CD4-positive, alpha-beta T cell (primary cell): ENCODE measurements at regions not wholly inside any gene's neighbourhood (a gene's known extent, or its start where the extent isn't known, plus 50 kb on each side); places are given as distances from the start of the nearest gene placed in this dataset.

Source experiments
- ATAC-seq: fragments of 200-7000 bp; cut with Tn5 transposase; one replicate; pipeline ENCODE4 v1.10.0; 2022; ENCODE audit warnings: mild to moderate bottlenecking; ENCODE audit not compliant: poor library complexity
- CTCF ChIA-PET: fragments of 350-600 bp; sonication (Branson Sonifier 250); formaldehyde crosslinking; loops from one replicate; lab custom pipeline; 2021; ENCODE audit warnings: antibody characterized with exemption, inconsistent platforms; lab: Charles Lee
- POLR2A ChIA-PET: fragments of 350-600 bp; sonication (Branson Sonifier 250); formaldehyde crosslinking; loops from one replicate; lab custom pipeline; 2021; ENCODE audit warnings: antibody characterized with exemption, inconsistent platforms; lab: Charles Lee
- DNase-seq, 14 experiments: peaks; one replicate each; pipeline ENCODE4 v3.0.0-alpha.2; 2013 to 2020; ENCODE audit warnings: mixed read lengths in 2 of 14
- H3K27ac ChIP-seq, 2 donors: one replicate each; pipeline versions ENCODE4 v1.5.1 to v1.7.0; 2013; ENCODE audit warnings: low read length in 2 of 2, low read depth in 1 of 2, mild to moderate bottlenecking in 1 of 2
- H3K27me3 ChIP-seq, 2 experiments: 1 replicate in 1 of 2; 2 replicates in 1 of 2; pipeline versions ENCODE4 v1.6.1 to v1.7.0; 2013; ENCODE audit warnings: low read length in 2 of 2, control low read depth in 1 of 2, mild to moderate bottlenecking in 1 of 2, moderate library complexity in 1 of 2; ENCODE audit not compliant: insufficient read depth in 2 of 2, control insufficient read depth in 1 of 2
- H3K36me3 ChIP-seq: one replicate; pipeline ENCODE4 v1.6.1; 2013; ENCODE audit warnings: low read length, control low read depth; ENCODE audit not compliant: insufficient read depth
- H3K4me1 ChIP-seq: one replicate; pipeline ENCODE4 v1.6.1; 2013; ENCODE audit warnings: low read length, control low read depth; ENCODE audit not compliant: insufficient read depth
- H3K4me3 ChIP-seq: one replicate; pipeline ENCODE4 v1.5.1; 2013; ENCODE audit warnings: mild to moderate bottlenecking, low read length, moderate library complexity
- H3K9me3 ChIP-seq, 2 experiments: 1 replicate in 1 of 2; 2 replicates in 1 of 2; pipeline versions ENCODE4 v1.6.1 to v1.7.0; 2013; ENCODE audit warnings: low read length in 2 of 2, mild to moderate bottlenecking in 2 of 2, control low read depth in 1 of 2, moderate library complexity in 1 of 2; ENCODE audit not compliant: control insufficient read depth in 1 of 2, insufficient read depth in 1 of 2
- H3K27ac Mint-ChIP-seq: one replicate; pipeline ENCODE4 v1.8.0; 2020; ENCODE audit warnings: mixed read lengths
- H3K27me3 Mint-ChIP-seq: one replicate; pipeline ENCODE4 v1.8.0; 2021; ENCODE audit warnings: mixed read lengths
- H3K36me3 Mint-ChIP-seq: one replicate; pipeline ENCODE4 v1.8.0; 2021; ENCODE audit warnings: low read depth, mixed read lengths
- H3K4me1 Mint-ChIP-seq: one replicate; pipeline ENCODE4 v1.8.0; 2021; ENCODE audit warnings: low read depth, mixed read lengths
- H3K4me3 Mint-ChIP-seq: one replicate; pipeline ENCODE4 v1.8.0; 2020; ENCODE audit warnings: mild to moderate bottlenecking, mixed read lengths
- H3K9me3 Mint-ChIP-seq: one replicate; pipeline ENCODE4 v1.8.0; 2020; ENCODE audit warnings: mixed read lengths
- CTCF ChIP-seq: fragments of 200-600 bp; IDR thresholded peaks from one replicate; pipeline ENCODE4 v1.8.0; 2022; ENCODE audit warnings: antibody characterized with exemption, mild to moderate bottlenecking
- intact Hi-C, 2 experiments: fragments of 100-400 bp; cut with DNase I in 1 of 2; cut with micrococcal nuclease in 1 of 2; formaldehyde crosslinking; loops; one replicate each; pipeline versions ENCODE4 v1.15.1 to v1.9.0; 2023 to 2025; cut with DNase I, micrococcal nuclease

GRCh38 chr4:24743206-24743605 is 52.2 kb upstream of the SOD3 start:
- peaks cover 3% of the 10 kb centered on the region for H3K27me3 Mint-ChIP-seq
- H3K27me3 ChIP-seq, result no peaks in the 10 kb centered on the region
- H3K4me1 ChIP-seq, result no peaks in the 10 kb centered on the region
- TF ChIP-seq CTCF, result no peak
- CTCF ChIA-PET, result no interaction called here
- H3K9me3 Mint-ChIP-seq, result peaks cover 2% of the 10 kb centered on the region
- DNase-seq (no peak), ATAC-seq (no peak)
- H3K27ac Mint-ChIP-seq, result no peak overlapping the region
- peaks cover 0 to 3% of the 10 kb centered on the region in 2 experiments for H3K9me3 ChIP-seq
- H3K36me3 Mint-ChIP-seq, result no peaks in the 10 kb centered on the region
- no peak overlapping the region for H3K27ac ChIP-seq
- POLR2A ChIA-PET, result no interaction called here
- H3K36me3 ChIP-seq, result no peaks in the 10 kb centered on the region
- no peak overlapping the region for H3K4me3 ChIP-seq
- no peaks in the 10 kb centered on the region for H3K4me1 Mint-ChIP-seq
- no peak overlapping the region for H3K4me3 Mint-ChIP-seq
- intact Hi-C loops, result no loop called here

DNA sequence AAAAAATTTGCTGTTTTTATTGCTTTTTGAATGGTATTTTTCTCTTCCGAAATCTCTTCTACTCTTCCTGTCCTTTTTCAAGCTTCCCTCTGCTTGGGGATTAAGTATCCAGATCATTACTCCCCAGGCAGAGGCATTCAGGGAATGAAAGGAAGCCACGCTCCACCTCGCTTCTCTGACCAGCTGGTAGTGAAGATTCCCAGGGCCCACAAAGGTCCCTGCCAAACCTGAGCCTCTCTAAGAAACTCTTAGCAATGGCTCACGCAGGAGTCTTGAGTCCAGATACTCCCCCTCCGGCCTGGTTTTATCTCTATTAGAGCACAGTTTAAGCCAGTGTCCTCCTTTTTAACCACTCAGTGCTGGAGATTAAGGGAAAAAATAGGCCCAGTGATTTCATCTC is 51.4 kb upstream of the SOD3 start:
- no peak for TF ChIP-seq CTCF
- intact Hi-C loops, result no loop called here
- Histone ChIP-seq H3K9me3 (peaks cover 0 to 6% of the 10 kb centered on the region in 2 experiments), H3K27ac (no peak overlapping the region), H3K36me3 (no peaks in the 10 kb centered on the region), H3K4me3 (no peak overlapping the region), H3K4me1 (no peaks in the 10 kb centered on the region), H3K27me3 (no peaks in the 10 kb centered on the region)
- ChIA-PET POLR2A (no interaction called here), CTCF (interaction anchor here (0.6 kb wide), 1 partner anchor 24 kb away, joined by 4 read pairs; no protein-coding TSS in a partner anchor)
- no peak overlapping the region for H3K4me3 Mint-ChIP-seq
- peaks cover 3% of the 10 kb centered on the region for H3K27me3 Mint-ChIP-seq
- H3K27ac Mint-ChIP-seq, result no peak overlapping the region
- no peaks in the 10 kb centered on the region for H3K36me3 Mint-ChIP-seq
- H3K9me3 Mint-ChIP-seq, result peaks cover 2% of the 10 kb centered on the region
- ATAC-seq, result no peak
- no peak for DNase-seq
- no peaks in the 10 kb centered on the region for H3K4me1 Mint-ChIP-seq

DNA sequence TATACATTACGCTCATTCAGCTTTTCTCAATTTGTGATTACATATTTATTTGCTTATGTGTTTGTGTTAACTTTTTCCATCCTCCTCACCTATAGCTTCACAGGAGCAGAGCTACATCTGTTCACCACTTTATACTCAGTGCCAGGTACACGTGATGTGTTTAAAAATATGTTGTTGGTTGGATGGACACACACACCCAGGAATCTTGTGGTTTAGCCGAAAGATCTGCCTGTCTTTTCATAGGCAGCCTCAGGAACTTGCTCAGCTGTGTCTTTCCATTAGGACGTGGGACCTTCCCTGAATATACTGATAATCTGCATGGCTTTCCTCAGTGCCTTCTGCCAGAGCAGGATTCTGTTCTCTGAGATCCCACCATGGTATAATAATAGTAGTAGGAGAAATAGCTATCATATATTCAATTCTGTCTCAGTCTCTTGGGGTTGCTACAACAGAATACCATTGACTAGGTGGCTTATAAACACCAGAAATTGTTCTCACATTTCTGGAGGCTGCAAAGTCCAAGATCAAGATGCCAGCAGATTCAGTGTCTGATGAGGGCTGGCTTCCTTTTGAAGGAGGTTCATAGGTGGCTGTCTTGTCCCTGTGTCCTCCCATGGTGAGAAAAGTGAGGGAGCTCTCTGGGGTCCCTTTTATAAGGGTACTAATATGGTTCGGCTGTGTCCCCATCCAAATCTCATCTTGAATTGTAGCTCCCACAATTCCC is 50.0 kb upstream of the SOD3 start:
- Histone ChIP-seq H3K27ac (no peak overlapping the region), H3K9me3 (peaks cover 0 to 6% of the 10 kb centered on the region in 2 experiments), H3K4me3 (no peak overlapping the region), H3K36me3 (no peaks in the 10 kb centered on the region), H3K4me1 (no peaks in the 10 kb centered on the region), H3K27me3 (no peaks in the 10 kb centered on the region)
- intact Hi-C loops, result no loop called here
- Mint-ChIP-seq H3K27me3 (peaks cover 3% of the 10 kb centered on the region), H3K27ac (no peak overlapping the region), H3K4me1 (no peaks in the 10 kb centered on the region), H3K9me3 (peaks cover 2% of the 10 kb centered on the region), H3K36me3 (no peaks in the 10 kb centered on the region), H3K4me3 (no peak overlapping the region)
- ATAC-seq (no peak), DNase-seq (no peak)
- ChIA-PET CTCF (no interaction called here), POLR2A (no interaction called here)
- no peak for TF ChIP-seq CTCF
